Putamen (tissue), 1 donor: ENCODE measurements at regions not wholly inside any gene's neighbourhood (a gene's known extent, or its start where the extent isn't known, plus 50 kb on each side); places are given as distances from the start of the nearest gene placed in this dataset.
"Not testable (repeated sequence)": the region's sequence is repeated elsewhere in the genome, so short reads cannot be mapped to it uniquely, and the experiment has no call there.

Source experiments
- DNase-seq: peaks from one replicate; pipeline ENCODE4 v3.0.0-alpha.2; 2016; ENCODE audit warnings: low spot score

DNA sequence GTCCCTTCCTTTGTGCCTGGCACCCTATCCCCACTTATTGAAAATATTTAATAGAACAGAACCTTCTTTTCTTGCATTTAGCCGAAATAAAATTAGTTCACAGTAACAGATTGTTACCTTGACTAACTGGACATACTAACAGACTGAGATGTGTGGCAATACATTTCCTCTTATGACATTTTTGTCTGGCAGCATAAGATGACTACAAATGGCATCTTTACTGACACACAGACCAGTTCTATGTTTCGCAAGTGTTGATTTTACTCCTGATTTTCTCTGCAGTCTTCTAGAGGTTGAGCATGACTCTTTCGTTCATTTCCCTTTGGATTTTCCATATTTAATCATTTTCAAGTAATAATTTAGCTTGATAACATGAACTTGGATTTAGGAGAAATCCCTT, 474.6 kb downstream of the CBLN4 start:
- no peak for DNase-seq

- no peak for DNase-seq
Observed at GRCh38 chr20:55528482-55528881, 476.8 kb downstream of the CBLN4 start.

GRCh38 chr20:55522296-55522815, 483.0 kb downstream of the CBLN4 start:
- no peak for DNase-seq

- DNase-seq: not testable (repeated sequence)
Observed at GRCh38 chr20:55517584-55517983, 487.7 kb downstream of the CBLN4 start.

- no peak for DNase-seq
Observed at GRCh38 chr20:55515832-55516231, 489.5 kb downstream of the CBLN4 start.

GRCh38 chr20:55514531-55514930, 490.8 kb downstream of the CBLN4 start:
- DNase-seq: no peak

DNA sequence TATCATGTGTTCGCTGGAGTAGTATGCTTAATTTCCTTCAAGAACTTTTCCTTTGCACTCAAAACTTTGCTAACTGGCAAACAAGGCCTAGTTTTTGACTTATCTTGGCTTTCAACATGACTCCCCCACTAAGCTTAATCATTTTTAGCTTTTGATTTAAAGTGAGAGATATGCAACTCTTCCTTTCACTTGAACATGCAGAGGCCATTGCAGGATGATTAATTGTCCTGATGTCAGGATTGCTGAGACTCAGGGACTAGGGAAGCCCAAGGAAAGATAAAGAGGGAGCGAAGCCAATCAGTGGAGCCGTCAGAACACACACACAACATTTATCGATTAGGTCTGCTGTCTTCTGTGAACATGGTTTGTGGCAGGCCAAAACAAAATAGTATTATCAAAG, 491.4 kb downstream of the CBLN4 start:
- no peak for DNase-seq

GRCh38 chr20:55500130-55500529, 505.2 kb downstream of the CBLN4 start:
- DNase-seq: no peak

GRCh38 chr20:55488593-55488992, 516.7 kb downstream of the CBLN4 start:
- DNase-seq: no peak

GRCh38 chr20:55478724-55479450, 526.4 kb downstream of the CBLN4 start:
- DNase-seq: no peak

DNA sequence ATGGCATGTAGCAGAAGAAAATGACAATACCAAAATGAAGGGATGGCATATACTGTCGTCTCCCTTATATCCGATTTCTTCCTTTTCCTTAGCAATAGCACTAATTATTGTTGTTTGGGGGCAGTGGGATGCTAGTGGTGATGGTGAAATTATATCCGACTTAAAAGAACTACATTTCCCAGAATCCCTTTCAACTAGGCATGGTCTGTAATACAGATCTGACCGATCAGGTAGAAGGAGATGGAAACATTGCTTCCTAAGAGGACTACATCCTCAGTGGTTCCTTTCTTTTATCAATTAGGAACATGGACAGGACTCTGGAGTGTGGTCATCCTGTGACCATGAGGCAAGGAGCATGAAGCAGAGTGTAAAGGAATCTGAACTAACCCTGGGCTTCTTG, 532.6 kb downstream of the CBLN4 start:
- DNase-seq: no peak

- DNase-seq: no peak
Observed at GRCh38 chr20:55471052-55472006, 534.0 kb downstream of the CBLN4 start.

DNA sequence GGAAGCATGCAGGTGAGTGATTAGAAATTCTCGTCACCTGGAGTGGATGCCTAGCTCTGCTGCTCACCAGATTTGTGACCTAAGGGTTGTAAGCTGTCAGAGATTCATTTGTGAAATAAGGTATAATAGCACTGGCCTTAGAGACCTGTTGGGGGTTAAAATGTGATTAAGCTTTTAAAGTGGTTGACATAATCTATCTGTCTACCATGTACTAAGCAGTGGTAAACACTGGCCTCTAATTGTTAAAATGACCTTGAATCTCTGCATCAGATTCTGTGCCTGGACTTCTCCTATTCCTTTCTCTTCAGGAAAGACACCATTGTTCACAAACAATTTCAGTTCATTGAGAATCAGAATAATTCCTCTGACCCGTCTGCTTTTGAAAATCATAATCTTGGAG, 536.2 kb downstream of the CBLN4 start:
- DNase-seq: no peak

- no peak for DNase-seq
Observed at GRCh38 chr20:55461519-55461918, 543.8 kb downstream of the CBLN4 start.

- no peak for DNase-seq
Observed at GRCh38 chr20:55456316-55456940, 548.9 kb downstream of the CBLN4 start.

GRCh38 chr20:55449091-55449490, 556.2 kb downstream of the CBLN4 start:
- no peak for DNase-seq

DNA sequence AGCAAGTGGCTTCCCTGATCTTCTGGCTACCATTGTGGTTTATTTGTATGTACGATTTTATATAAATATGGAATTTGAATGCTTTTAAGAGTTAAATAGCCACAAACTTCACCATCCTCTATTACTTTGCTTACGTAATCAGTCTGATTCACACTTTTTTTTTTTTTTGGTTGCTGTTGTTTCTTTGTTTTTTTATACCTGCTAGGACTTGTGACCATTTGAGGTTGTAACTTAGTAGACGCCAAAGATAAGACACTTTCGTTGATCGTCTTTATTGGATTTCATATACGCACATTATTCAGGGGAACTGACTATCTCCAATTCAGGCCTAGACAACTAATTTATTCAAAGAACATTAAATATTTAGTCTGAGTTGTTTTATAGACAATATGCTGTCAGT, 559.0 kb downstream of the CBLN4 start:
- DNase-seq: no peak

DNA sequence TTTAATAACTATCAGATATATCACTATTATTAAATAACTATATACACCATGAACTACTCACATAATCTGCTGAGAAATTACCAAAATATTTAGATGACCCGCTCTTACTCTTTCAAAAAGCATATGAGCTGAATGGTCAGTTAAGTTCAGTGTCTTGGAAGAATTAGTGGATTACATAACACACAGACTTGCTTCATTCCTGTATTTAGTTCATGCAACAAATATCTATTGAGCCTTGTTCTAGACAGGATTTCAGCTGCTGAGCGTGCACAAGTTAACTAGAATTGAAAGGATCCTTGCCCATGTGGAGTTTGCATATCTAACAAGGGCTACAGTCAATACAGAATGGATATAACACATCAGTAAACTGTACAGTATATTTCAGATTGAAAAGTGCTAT, 566.2 kb downstream of the CBLN4 start:
- DNase-seq: no peak

DNA sequence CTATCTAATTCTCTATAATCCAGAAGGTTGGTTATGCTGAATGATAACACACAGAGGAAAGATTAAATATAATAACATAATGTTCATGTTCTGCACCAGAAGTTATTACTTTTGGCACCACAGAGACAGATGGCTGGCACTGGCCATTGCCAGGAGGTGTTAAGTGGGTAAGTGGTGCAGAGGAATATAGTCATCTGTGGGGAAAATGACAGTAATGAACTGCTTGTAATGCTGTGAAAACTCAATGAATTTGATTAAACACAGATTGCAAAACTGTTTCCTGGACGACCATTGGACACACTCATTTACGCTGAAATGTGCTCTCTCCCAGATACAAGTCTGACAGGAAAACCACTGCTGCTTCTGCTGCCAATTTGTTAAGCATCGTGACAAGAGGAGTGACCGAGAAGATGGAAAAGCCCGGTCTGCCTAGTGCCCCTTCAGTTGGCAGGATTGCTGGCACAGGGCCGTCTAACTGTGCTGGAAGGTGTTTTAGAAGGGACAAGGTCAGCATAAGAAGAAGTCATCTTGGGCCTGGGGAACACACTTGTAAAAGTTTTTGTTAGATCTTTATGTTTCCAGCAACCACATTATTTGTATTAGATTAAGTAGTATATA, 567.4 kb downstream of the CBLN4 start:
- DNase-seq: no peak

DNA sequence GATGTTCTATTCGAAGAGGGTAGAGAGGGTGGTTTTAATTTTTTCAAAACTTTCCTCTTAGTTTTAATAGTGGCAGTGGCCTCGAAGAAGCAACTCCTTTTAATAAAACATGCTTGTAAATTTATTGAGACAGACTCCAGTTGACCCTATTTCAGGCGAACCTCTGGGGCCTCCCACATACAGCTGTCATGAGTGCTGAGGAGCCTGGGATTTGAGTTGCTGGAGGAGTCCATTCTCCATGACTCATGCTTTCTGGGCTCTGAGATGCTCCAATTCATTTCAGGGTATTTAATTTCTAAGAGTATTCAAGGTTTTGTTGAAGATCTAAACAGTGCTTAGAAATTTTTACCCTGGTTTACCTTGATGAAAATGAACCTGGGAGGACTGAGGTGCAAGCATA, 580.4 kb downstream of the CBLN4 start:
- DNase-seq: no peak

DNA sequence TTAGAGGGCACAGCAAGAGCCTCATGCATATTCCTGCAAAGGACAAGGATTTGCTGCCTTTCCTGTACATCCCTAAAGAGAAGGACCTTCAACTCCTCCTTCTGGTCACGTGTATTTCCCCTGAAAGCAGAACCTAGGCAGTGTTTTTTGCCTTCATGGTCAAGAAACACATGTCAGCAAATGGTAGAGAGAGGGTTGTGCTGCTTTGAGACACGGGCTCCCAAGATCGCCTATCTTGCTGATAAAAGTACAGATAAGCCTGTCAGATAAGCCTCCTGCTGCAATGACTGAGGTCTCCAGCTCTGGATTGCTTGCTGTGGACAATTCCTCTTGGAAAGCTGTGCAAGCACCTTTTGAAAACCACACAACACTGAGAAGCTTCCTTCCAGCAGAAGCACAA, 580.8 kb downstream of the CBLN4 start:
- DNase-seq: no peak

- no peak for DNase-seq
Observed at GRCh38 chr20:55417836-55418235, 587.5 kb downstream of the CBLN4 start.
